Stimulated activated CD8-positive, alpha-beta memory T cell treated with anti-CD3 and anti-CD28 coated beads, Interleukin-7, amount 100 ng/mL, for 1 hour (primary cell): ENCODE measurements at regions not wholly inside any gene's neighbourhood (a gene's known extent, or its start where the extent isn't known, plus 50 kb on each side); places are given as distances from the start of the nearest gene placed in this dataset.

Source experiments
- DNase-seq, 2 donors: peaks; one replicate each; pipeline ENCODE4 v3.0.0-alpha.2; 2020; ENCODE audit warnings: low read depth in 2 of 2

GRCh38 chr4:124177647-124178425 lies 534.7 kb downstream of the ANKRD50 start:
- DNase-seq: no peak

GRCh38 chr4:124178449-124179021 lies 534.0 kb downstream of the ANKRD50 start:
- DNase-seq: no peak

- no peak for DNase-seq
Measured at GRCh38 chr4:124179506-124180186, 532.9 kb downstream of the ANKRD50 start.

DNA sequence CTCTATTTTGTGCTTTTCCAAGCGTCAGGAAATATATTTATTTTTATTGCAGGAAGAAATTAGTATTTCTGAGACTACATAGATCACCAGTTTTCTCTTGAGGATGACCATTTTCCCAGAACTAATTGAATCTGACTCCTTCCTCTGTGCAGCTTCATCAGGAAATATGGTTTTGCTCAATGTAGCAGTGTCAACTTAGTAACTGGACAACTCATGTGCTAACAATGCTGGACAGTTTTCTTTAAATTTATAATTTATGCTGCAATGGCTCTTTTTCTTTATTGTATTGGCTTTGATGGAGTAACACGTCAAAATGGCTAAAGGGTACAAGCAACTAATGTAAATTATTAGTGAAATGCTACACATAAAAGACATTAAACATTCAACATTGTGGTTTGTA lies 531.5 kb downstream of the ANKRD50 start:
- DNase-seq: no peak

- DNase-seq: no peak
Measured at GRCh38 chr4:124183231-124183630, 529.3 kb downstream of the ANKRD50 start.

DNA sequence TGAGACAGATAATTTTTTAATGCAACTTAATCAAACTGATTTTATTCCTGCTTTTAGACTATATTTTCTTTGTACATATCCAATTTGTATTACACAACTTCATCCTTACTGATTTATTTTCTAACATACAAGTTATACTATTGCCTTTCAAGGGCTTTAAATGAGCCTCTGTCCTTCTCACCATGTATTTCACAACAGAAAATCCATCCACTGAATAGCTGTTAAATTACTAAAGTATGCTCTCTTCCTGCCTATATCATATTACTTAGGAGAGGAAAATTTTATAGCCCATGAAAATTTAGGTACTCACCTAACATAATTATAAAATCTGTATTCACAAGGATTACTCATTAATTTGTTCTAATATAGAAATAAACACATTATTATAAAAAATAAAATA lies 528.6 kb downstream of the ANKRD50 start:
- DNase-seq: no peak

DNA sequence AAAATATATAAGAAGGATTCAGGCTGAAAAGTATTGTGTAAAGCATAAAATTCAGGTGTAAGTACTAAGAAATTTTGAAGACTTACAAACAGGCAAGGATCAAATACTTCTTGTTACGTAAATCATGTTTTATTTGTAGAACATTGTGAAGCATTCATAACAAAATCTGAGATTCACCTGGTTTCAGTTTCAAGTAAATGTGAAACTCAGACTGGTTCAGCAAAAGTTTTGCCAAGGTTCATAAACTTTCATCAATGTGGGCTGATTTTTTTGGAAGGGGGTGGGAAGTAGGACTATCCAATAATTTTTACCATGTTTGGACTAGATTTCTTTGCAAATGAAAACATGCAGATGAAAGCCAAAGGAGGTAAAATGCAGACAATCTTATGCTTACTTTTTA lies 527.7 kb downstream of the ANKRD50 start:
- DNase-seq: no peak

DNA sequence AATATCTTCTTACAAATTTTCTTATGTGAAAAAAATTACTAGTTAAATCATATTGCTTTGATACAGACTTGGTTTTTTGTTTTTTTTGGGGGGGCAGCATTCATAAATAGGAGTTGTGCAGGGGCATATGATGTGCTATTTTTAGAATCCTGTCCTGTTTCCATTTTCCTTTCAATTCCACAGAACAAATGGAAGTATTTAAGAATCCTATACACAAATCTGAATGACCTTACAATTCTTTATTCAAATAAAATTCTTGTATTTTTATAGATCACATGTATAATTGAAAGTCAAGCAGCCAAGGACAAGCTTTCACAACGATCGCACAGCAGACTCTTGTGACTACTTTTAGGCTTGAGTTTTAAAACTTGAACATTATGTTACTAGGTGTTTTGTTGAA lies 523.9 kb downstream of the ANKRD50 start:
- DNase-seq: no peak

- DNase-seq: no peak
Measured at GRCh38 chr4:124189545-124189944, 523.0 kb downstream of the ANKRD50 start.

DNA sequence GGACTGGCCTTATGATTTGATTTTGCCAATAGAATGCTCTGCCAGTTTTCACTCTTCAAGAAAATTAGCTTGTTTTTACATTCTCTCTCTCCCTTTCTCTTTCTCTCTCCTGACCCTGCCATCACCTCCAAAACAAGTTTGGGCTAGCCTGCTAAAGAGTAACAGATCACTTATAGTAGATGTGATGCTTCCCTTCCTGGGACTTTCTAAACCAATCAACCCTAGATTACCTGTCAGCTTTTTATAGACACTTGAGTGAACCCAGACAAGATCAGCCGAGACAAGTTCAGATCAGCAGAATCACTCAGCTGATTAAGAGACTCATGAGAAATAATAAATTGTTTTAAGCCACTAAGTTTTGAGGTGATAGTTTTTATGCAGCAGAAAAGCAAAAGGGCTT lies 521.2 kb downstream of the ANKRD50 start:
- DNase-seq: no peak

DNA sequence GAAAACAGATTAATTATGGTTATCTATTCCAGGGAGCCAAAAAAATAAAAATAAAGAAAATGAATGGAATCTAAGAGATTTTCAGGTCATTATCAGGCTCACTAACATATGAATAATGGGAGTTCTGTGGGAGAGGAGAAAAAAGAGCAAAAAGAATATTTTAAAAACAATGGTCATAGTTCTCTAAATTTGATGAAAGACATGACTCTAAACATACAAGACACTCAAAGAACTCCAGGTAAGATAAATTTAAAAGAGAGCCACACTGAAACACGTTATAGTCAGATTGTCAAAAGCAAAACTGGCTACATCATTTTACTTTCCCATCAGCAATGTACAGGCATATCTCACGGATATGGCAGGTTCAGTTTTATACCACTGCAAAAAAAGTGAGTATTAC lies 520.0 kb downstream of the ANKRD50 start:
- no peak for DNase-seq

DNA sequence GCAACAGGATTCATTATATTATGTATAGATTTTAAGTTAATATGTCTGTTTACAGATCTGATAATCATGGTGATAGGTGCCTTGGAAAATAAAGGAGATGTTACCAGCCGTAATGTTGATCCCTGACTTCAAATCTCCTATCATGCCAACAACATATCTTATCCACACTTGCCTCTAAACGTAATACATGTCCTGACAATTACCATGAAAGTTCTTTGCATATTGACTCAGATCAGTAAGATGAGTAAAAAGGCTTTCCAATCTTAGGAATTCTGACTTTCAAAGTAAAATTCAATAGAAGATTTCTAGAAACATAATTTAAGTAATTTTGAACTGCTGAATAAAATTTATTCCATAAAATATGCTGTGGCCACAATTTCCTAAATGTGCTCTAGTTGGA lies 513.3 kb downstream of the ANKRD50 start:
- DNase-seq: no peak

- no peak for DNase-seq
Measured at GRCh38 chr4:124199755-124200154, 512.8 kb downstream of the ANKRD50 start.

GRCh38 chr4:124201636-124202035 lies 510.9 kb downstream of the ANKRD50 start:
- DNase-seq: no peak

DNA sequence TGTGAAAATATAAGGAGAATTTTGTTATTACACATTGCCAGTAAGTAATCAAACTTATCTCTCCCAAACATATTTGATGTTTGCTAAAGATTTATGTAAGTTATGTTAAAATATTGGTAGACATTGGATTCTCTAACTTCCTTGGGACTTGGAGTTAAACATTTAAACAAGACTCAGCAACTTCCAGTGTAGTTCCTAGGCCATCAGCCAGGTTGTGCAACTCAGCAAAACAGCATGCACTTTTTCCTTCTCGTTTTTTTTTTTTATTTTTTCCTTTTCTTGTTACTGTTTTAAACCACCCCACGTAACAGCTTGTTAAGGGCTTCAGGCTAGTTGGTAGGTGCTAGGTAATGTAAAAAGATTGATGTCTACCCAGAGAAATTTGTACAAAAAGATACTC lies 510.4 kb downstream of the ANKRD50 start:
- DNase-seq: no peak

GRCh38 chr4:124203613-124204238 lies 508.8 kb downstream of the ANKRD50 start:
- no peak for DNase-seq

GRCh38 chr4:124206779-124207605 lies 505.5 kb downstream of the ANKRD50 start:
- DNase-seq: no peak

- no peak for DNase-seq
Measured at GRCh38 chr4:124209211-124209610, 503.3 kb downstream of the ANKRD50 start.

DNA sequence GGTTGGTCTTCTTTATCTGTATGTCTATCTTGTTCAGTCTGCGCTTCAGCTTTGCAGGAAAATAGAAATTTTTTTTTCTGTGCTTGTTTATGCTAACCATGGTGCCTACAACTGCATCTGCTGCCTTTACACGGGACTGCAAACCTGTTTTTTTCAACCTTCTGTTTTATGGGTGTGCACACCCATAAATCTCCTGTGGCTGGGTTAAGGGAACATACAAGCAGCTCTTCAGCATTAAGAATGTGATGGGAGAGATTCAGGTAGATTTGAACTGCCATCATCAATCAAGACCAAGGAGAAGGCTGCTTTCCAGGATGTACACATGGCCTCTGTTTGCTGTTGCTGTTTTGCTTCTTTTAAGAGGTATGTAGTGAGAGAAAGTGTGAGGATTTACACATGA lies 502.9 kb downstream of the ANKRD50 start:
- no peak for DNase-seq

GRCh38 chr4:124210746-124211145 lies 501.8 kb downstream of the ANKRD50 start:
- DNase-seq: no peak

- no peak for DNase-seq
Measured at GRCh38 chr4:124212815-124213630, 499.5 kb downstream of the ANKRD50 start.
